ENCODE measurements at regions not wholly inside any gene's neighbourhood (a gene's known extent, or its start where the extent isn't known, plus 50 kb on each side); places are given as distances from the start of the nearest gene placed in this dataset.

- TF ChIP-seq CTCF (IDR thresholded peaks at IDR 0.05; ENCODE audit: low read depth, low read length): no peak
- TF ChIP-seq EZH2phosphoT487 (IDR thresholded peaks at IDR 0.05; ENCODE audit: low read depth): no peak
These were observed 108.5 kb upstream of the CYRIA start for GRCh38 chr2:16774091-16774490.
